Effector memory CD8-positive, alpha-beta T cell (primary cell): ENCODE measurements at regions not wholly inside any gene's neighbourhood (a gene's known extent, or its start where the extent isn't known, plus 50 kb on each side); places are given as distances from the start of the nearest gene placed in this dataset.
"Not testable (repeated sequence)": the region's sequence is repeated elsewhere in the genome, so short reads cannot be mapped to it uniquely, and the experiment has no call there.

ENCODE experiments used
- ATAC-seq: fragments of 150-1000 bp; cut with Tn5 transposase; replicated peaks from 2 replicates; pipeline ENCODE4 v1.10.0; 2021; ENCODE audit warnings: mild to moderate bottlenecking, moderate library complexity
- DNase-seq, 3 experiments: peaks; one replicate each; pipeline ENCODE4 v3.0.0; 2021
- H3K27ac Mint-ChIP-seq, 2 donors: one replicate each; pipeline ENCODE4 v1.8.0; 2022; ENCODE audit warnings: mild to moderate bottlenecking in 2 of 2, mixed read lengths in 2 of 2, moderate library complexity in 2 of 2
- H3K27me3 Mint-ChIP-seq, 2 donors: one replicate each; pipeline ENCODE4 v1.8.0; 2022; ENCODE audit warnings: mixed read lengths in 2 of 2
- H3K36me3 Mint-ChIP-seq: one replicate; pipeline ENCODE4 v1.8.0; 2022; ENCODE audit warnings: mild to moderate bottlenecking, moderate library complexity, mixed read lengths; ENCODE audit not compliant: insufficient read depth
- H3K4me1 Mint-ChIP-seq, 2 donors: one replicate each; pipeline ENCODE4 v1.8.0; 2022; ENCODE audit warnings: low read depth in 2 of 2, mixed read lengths in 2 of 2
- H3K4me3 Mint-ChIP-seq, 2 donors: one replicate each; pipeline ENCODE4 v1.8.0; 2022; ENCODE audit warnings: mild to moderate bottlenecking in 2 of 2, mixed read lengths in 2 of 2, moderate library complexity in 2 of 2
- H3K9me3 Mint-ChIP-seq, 2 donors: one replicate each; pipeline ENCODE4 v1.8.0; 2022; ENCODE audit warnings: mixed read lengths in 2 of 2

DNA sequence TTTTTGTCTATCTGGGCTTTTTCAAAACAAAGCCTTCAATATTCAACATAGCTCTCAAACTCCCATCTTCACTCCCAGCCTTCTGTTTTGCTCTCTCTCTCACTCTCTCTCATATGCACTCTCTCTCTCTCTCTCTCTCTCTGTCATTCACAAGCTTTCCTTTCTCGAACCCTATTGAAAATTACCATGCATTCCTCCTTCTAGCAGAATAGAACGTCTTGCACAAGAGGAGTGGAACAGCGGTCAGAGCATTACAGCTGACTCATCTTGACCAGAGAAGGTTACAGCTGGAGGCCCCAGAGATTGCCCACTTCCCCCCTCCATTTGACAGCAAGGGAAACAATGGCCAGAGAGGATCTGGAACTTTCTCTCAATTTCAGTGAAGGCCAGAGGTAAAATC lies 51.0 kb upstream of the LIFR start:
- no peak for ATAC-seq
- Mint-ChIP-seq H3K27ac (no peak overlapping the region), H3K9me3 (no peaks in the 10 kb centered on the region), H3K4me3 (no peak overlapping the region), H3K4me1 (no peaks in the 10 kb centered on the region), H3K27me3 (peaks cover 20 to 33% of the 10 kb centered on the region in 2 donors), H3K36me3 (no peaks in the 10 kb centered on the region)
- DNase-seq = no peak

DNA sequence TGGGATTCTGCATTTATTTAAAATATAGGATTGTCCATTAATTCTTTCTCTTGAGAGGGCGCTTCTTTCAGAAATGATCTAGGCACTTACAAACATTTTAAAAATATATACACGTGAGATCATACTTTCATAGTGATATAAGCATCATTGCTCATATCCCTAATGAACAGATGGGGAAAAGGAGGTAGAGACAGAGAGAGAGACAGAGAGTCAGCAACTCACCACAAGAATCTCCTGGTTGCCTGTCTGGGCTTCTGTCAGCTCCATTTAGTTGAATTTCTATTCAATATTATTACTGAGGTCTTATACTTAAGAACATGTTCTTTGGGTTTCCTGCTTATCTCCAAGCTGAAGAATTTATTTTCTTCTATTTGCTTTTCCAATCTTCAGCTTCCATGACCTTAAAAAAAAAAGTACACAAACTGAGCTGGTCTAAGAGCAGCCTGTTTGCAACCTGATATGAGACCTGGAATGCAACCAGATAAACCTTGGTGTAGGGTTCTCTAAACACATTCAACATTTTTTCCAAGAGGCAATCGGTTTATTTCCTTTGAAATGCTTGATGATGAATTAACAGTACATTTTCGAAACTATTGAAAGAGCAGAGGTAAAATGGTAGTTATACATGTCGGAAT lies 51.6 kb upstream of the LIFR start:
- Mint-ChIP-seq H3K27ac (no peak overlapping the region), H3K36me3 (no peaks in the 10 kb centered on the region), H3K27me3 (peaks cover 20 to 30% of the 10 kb centered on the region in 2 donors)

DNA sequence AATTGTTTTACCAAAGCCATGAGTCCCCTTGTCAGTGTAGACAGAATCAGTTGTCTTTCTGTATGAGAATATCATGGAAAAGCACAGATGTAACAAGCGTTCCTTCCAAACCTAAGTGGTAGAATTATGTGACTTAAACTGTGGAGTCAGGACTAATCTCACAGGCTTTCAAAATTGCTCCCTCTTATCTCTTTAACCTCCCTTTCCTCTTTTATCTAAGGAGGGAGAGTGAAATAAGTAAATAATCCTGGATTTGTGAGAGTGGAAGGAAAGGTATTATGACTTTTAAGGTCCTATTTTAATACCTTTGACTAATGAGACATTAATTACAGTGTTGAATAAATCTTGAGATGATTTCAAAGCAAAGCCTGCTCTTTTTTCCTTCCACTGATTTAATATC lies 52.4 kb upstream of the LIFR start:
- no peaks in the 10 kb centered on the region for H3K9me3 Mint-ChIP-seq
- H3K36me3 Mint-ChIP-seq = no peaks in the 10 kb centered on the region
- H3K27ac Mint-ChIP-seq = no peak overlapping the region
- DNase-seq (no peak), ATAC-seq (no peak)
- H3K4me3 Mint-ChIP-seq = no peak overlapping the region
- peaks cover 20 to 30% of the 10 kb centered on the region in 2 donors for H3K27me3 Mint-ChIP-seq
- no peaks in the 10 kb centered on the region for H3K4me1 Mint-ChIP-seq

More for the DNA sequence above, 51.6 kb upstream of the LIFR start:
- ATAC-seq = no peak
- Mint-ChIP-seq H3K4me3 (no peak overlapping the region), H3K4me1 (no peaks in the 10 kb centered on the region), H3K9me3 (no peaks in the 10 kb centered on the region)
- no peak for DNase-seq

DNA sequence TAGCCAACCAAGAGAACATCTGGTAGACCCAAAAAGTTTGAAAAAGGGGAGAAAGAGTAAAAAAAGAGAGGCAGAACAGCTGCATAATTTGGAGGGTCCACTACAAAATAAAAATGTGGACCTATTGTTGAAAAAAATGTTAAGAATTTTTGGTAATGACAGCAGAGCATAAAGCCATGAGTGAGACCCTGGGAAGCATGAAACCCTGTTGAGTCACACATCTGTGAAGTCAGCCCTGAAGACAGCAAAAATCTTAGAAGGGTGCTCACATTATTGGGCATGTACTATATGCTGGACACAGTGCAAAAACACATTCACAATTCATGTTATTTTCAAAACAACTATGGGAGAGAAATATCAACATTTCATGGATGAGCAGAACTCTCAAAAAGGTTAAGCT lies 56.4 kb upstream of the LIFR start:
- Mint-ChIP-seq H3K27ac (no peak overlapping the region), H3K27me3 (peaks cover 10 to 13% of the 10 kb centered on the region in 2 donors), H3K4me3 (no peak overlapping the region), H3K4me1 (no peaks in the 10 kb centered on the region), H3K9me3 (peaks cover 0 to 1% of the 10 kb centered on the region in 2 donors), H3K36me3 (no peaks in the 10 kb centered on the region)
- ATAC-seq (no peak), DNase-seq (no peak)

DNA sequence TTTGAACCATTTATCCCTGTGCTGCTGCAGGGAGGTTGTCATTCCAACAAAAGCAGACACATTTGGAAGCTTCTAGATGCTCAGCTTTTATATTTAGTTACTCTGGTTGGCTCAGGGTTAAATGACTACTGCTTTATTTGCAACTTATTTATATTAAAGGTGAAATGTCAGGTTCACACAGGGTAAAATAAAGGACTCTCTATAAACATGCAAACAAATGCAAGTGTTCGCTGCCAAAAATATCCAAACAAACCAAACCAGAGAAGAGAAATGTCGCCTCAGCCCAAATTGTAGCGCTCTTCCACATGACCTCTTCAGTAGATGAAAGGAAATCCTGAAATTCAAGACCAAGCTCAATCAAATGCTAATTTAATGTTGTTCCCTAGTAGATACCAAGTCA lies 57.0 kb upstream of the LIFR start:
- Mint-ChIP-seq H3K4me3 (no peak overlapping the region), H3K27ac (no peak overlapping the region), H3K36me3 (no peaks in the 10 kb centered on the region), H3K27me3 (peaks cover 7 to 10% of the 10 kb centered on the region in 2 donors), H3K9me3 (peaks cover 1 to 8% of the 10 kb centered on the region in 2 donors), H3K4me1 (no peaks in the 10 kb centered on the region)
- DNase-seq = no peak
- ATAC-seq = no peak

DNA sequence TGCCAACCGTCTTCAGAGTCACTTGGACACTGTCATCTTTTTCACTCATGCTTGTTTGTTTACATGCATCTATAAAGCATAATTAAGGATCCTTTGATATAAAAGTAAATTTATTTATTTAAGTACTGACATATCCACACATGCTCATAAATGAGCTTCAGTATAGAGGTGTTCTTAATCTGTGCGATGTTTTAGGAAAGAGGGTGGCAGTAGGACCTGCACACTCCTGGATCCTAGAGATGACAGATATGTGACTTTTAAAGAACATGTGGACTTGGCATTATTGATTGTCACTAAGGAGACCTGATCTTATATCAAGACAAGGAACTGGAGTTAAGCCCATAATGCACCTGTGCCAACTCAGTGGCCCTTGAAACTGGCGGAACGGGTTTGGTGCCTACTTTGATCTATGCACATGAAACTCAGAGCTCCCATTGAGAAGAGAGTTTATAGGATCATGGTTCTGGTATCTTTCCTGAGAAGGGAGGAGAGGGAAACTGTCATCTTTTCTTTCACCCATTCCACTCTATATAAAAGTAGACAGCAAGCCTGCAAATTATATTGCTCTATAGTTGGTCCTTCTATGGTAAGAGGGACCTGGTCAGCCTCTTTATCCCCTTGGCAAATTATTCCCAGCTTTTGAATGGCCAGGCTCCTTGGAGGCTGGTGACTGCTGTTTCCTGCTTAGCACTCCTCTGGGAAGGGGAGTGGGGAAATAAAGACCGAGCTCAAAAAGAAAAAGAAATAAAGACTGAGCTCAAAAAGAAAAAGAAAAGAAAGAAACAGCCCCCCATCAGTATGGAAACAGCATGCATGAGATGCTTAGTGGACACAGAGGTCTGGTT lies 57.8 kb upstream of the LIFR start:
- no peak overlapping the region for H3K4me3 Mint-ChIP-seq

DNA sequence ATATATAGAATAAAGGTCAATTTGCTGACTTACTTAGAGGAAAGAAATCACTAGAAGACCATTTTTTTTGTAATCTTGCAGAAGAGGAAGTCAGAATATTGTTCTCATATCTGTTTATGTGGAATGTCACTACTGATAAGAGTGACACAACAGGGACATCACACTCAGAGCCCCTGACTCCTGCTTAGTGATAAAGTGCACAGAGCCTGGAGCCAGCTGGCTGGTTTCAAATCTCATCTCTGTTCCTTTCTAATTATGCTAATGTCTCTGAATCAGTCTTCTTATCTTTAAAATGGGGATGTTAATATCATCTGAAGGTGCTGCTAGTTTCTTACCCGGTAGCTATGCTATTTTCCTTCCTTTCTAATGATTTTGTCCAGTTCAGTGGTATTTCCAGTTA lies 58.6 kb upstream of the LIFR start:
- H3K4me1 Mint-ChIP-seq = no peaks in the 10 kb centered on the region
- H3K4me3 Mint-ChIP-seq = no peak overlapping the region
- ATAC-seq (no peak), DNase-seq (no peak)
- H3K36me3 Mint-ChIP-seq = no peaks in the 10 kb centered on the region
- H3K27me3 Mint-ChIP-seq = no peaks in the 10 kb centered on the region
- no peak overlapping the region for H3K27ac Mint-ChIP-seq
- H3K9me3 Mint-ChIP-seq = peaks cover 3 to 12% of the 10 kb centered on the region in 2 donors

More for the DNA sequence above, 57.8 kb upstream of the LIFR start:
- Mint-ChIP-seq H3K9me3 (peaks cover 3 to 12% of the 10 kb centered on the region in 2 donors), H3K27me3 (peaks cover 6 to 7% of the 10 kb centered on the region in 2 donors), H3K4me1 (no peaks in the 10 kb centered on the region), H3K36me3 (no peaks in the 10 kb centered on the region), H3K27ac (no peak overlapping the region)
- ATAC-seq = no peak
- DNase-seq = no peak

DNA sequence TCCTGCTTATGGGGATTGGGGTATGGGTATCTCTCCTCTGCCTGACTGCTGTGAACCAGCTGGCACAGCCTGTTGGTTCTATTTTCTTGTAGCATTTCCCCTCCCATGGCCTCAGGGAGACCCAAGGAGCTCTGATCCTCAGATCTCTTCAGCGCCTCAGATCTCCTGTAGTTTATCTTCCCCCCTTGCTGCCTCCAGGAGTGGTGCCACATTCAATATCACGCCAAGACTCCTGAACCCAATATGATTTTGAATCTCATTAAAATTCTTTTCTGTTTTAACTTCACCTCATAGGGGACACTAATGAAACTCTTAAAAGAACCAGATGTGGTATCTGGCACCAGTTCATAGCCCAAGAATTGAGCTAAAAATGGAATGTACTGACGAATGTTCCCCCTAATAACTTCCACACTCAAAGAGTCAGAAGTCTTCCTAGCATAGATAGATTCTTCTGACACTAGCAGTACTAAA lies 59.6 kb upstream of the LIFR start:
- Mint-ChIP-seq H3K9me3 (peaks cover 3 to 12% of the 10 kb centered on the region in 2 donors), H3K36me3 (no peaks in the 10 kb centered on the region), H3K27me3 (no peaks in the 10 kb centered on the region), H3K4me3 (no peak overlapping the region), H3K27ac (no peak overlapping the region), H3K4me1 (no peaks in the 10 kb centered on the region)
- DNase-seq (no peak), ATAC-seq (no peak)

DNA sequence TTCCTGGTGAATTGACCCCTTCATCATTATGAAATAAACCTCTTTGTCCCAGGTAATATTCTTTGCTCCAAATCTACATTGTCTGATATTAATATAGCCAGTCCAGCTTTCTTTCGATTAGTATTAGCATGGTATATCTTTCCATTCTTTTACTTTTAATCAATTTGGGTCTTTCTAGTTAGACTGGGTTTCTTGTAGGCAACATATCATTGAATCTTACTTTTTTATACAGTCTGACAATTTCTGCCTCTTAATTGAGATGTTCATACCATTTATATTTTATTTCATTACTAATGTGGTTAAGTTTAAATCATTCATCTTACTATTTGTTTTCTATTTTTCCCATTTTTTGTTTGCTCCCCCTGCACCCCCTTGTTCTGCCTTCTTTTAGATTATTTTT lies 61.7 kb upstream of the LIFR start:
- Mint-ChIP-seq H3K4me1 (no peaks in the 10 kb centered on the region), H3K27ac (no peak overlapping the region), H3K27me3 (no peaks in the 10 kb centered on the region), H3K36me3 (no peaks in the 10 kb centered on the region), H3K9me3 (peaks cover 3 to 12% of the 10 kb centered on the region in 2 donors), H3K4me3 (no peak overlapping the region)
- no peak for DNase-seq
- ATAC-seq = no peak

DNA sequence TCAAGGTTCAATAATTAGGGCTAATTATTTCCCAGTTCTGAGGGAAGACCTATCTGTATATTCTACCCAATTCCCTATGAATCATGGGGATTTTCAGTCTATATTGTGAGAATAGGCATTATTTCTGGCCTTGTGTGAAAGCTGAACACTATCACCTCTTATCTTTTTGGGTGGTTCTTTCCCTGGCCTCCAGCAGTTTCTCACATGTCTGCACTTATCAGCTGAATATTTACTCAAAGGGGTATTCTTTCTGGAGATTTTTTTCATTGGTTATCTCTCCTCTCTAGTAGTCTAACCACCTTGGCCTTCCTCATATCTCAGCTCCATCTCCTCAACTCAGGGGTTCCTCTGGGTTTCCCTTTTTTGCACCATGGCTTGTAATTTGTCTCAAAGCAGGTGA lies 64.9 kb upstream of the LIFR start:
- Mint-ChIP-seq H3K9me3 (peaks cover 3 to 12% of the 10 kb centered on the region in 2 donors), H3K27ac (no peak overlapping the region), H3K4me1 (no peaks in the 10 kb centered on the region), H3K4me3 (no peak overlapping the region), H3K27me3 (no peaks in the 10 kb centered on the region), H3K36me3 (no peaks in the 10 kb centered on the region)
- no peak for DNase-seq
- ATAC-seq = no peak

DNA sequence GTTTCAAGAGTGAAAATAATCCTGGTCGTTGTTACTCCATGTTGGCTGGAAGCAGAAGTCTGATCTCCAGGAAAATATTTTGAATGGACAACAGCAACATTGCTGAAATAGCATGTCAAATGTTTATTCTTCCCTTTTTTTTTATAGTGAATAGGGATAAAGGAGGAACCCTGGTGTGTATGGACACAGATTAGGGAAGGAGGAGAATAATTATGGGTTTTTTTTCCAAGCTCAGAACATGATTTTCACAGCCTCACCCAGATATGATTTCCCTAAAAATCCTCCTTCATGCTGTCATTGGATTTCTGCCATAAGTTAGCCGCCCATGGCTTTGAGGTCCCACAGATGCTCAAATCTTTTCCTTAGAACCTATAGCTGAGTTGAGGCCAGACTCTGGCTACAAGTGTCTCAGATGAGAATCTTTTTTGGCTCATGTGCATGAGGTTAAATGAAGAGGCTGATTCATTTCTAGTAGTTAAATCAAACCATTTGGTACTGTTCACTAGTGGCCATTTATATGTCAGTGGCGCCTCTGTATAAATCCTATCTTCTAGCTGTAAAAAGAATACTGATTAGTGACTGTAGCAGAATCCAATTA lies 65.5 kb upstream of the LIFR start:
- peaks cover 3 to 12% of the 10 kb centered on the region in 2 donors for H3K9me3 Mint-ChIP-seq
- H3K27me3 Mint-ChIP-seq = no peaks in the 10 kb centered on the region
- no peaks in the 10 kb centered on the region for H3K4me1 Mint-ChIP-seq
- ATAC-seq = no peak
- no peak for DNase-seq
- H3K36me3 Mint-ChIP-seq = no peaks in the 10 kb centered on the region
- no peak overlapping the region for H3K27ac Mint-ChIP-seq
- no peak overlapping the region for H3K4me3 Mint-ChIP-seq

DNA sequence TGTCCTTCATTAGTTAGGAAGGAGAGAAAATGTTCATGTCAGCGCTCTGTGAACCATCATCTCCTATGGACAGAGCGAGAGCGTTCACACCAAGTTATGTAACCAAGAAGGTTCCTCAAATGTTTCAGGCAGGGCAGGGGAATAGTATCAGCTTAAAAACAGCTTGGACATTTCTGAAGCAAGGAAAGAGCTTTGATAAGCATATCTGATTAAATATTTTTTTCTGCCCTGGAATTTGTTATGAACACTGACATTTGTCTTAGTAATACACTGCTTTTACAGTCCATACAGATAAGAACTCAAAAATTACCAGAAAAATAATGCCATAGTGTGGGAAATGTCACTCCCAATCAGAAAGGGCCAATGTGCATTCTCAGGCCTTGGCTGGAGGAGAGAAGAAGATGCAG lies 66.3 kb upstream of the LIFR start:
- H3K27me3 Mint-ChIP-seq = no peaks in the 10 kb centered on the region
- ATAC-seq = no peak
- no peaks in the 10 kb centered on the region for H3K4me1 Mint-ChIP-seq
- no peaks in the 10 kb centered on the region for H3K36me3 Mint-ChIP-seq
- no peak for DNase-seq
- no peak overlapping the region for H3K4me3 Mint-ChIP-seq
- H3K9me3 Mint-ChIP-seq = peaks cover 3 to 12% of the 10 kb centered on the region in 2 donors
- H3K27ac Mint-ChIP-seq = no peak overlapping the region

DNA sequence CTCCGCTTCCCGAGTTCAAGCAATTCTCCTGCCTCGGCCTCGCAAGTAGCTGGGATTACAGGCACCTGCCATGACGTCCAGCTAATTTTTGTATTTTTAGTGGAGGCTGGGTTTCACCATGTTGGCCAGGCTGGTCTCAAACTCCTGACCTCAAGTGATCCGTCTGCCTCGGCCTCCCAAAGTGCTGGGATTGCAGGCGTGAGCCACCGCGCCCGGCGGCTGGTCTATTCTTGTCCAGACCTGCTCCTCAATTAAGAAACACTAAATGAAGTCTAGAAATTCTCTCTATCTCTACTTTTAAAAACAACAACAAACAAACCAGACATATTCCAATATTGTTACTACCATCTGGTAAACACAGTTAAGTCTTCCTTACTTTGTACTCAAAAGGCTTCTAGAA lies 68.1 kb upstream of the LIFR start:
- H3K4me1 Mint-ChIP-seq, H3K4me3 Mint-ChIP-seq, H3K27me3 Mint-ChIP-seq, H3K9me3 Mint-ChIP-seq, ATAC-seq, DNase-seq, H3K27ac Mint-ChIP-seq, H3K36me3 Mint-ChIP-seq: not testable (repeated sequence)

DNA sequence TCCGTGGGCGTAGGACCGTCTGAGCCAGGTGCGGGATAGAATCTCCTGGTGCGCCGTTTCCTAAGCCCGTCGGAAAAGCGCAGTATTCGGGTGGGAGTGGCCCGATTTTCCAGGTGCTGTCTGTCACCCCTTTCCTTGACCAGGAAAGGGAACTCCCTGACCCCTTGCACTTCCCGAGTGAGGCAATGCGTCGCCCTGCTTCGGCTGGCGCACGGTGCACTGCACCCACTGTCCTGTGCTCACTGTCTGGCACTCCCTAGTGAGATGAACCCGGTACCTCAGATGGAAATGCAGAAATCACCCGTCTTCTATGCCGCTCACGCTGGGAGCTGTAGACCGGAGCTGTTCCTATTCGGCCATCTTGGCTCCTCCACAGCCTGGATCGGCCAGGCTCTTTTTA lies 74.9 kb upstream of the LIFR start:
- not testable (repeated sequence) for H3K4me3 Mint-ChIP-seq, ATAC-seq, H3K4me1 Mint-ChIP-seq

More for the DNA sequence above, 74.9 kb upstream of the LIFR start:
- H3K9me3 Mint-ChIP-seq, H3K27ac Mint-ChIP-seq, DNase-seq, H3K36me3 Mint-ChIP-seq: not testable (repeated sequence)
- peaks cover 11 to 32% of the 10 kb centered on the region in 2 donors for H3K27me3 Mint-ChIP-seq
